H9 (cell line): ENCODE measurements at regions not wholly inside any gene's neighbourhood (a gene's known extent, or its start where the extent isn't known, plus 50 kb on each side); places are given as distances from the start of the nearest gene placed in this dataset.
A peak's percentile ranks its signal among the peaks of the same experiment; 100 is the strongest.

ENCODE experiments used
- DNase-seq: peaks from one replicate; pipeline ENCODE4 v3.0.0-alpha.2; 2017
- H2AFZ ChIP-seq: one replicate; pipeline ENCODE4 v1.6.1; 2013; ENCODE audit warnings: mild to moderate bottlenecking, low read length, control low read depth, moderate library complexity
- H2AK5ac ChIP-seq: 2 replicates; pipeline ENCODE4 v1.6.1; 2013; ENCODE audit warnings: low read length, control low read depth, mixed read lengths; ENCODE audit not compliant: insufficient read length
- H2BK120ac ChIP-seq: one replicate; pipeline ENCODE4 v1.6.1; 2013; ENCODE audit warnings: low read depth, mild to moderate bottlenecking, low read length, control low read depth, inconsistent platforms; ENCODE audit not compliant: poor library complexity, severe bottlenecking
- H2BK12ac ChIP-seq: 2 replicates; pipeline ENCODE4 v1.6.1; 2013; ENCODE audit warnings: low read length, control low read depth, mixed read lengths, low read depth; ENCODE audit not compliant: insufficient read length
- H2BK15ac ChIP-seq: 2 replicates; pipeline ENCODE4 v1.6.1; 2013; ENCODE audit warnings: low read depth, low read length, control low read depth
- H2BK20ac ChIP-seq: one replicate; pipeline ENCODE4 v1.6.1; 2013; ENCODE audit warnings: low read depth, mild to moderate bottlenecking, low read length, control low read depth, inconsistent platforms; ENCODE audit not compliant: poor library complexity, severe bottlenecking
- H2BK5ac ChIP-seq: 2 replicates; pipeline ENCODE4 v1.6.1; 2013; ENCODE audit warnings: low read length, control low read depth, mixed read lengths; ENCODE audit not compliant: insufficient read length
- H3K14ac ChIP-seq: 2 replicates; pipeline ENCODE4 v1.6.1; 2013; ENCODE audit warnings: low read length, control low read depth; ENCODE audit not compliant: insufficient read depth
- H3K18ac ChIP-seq: 2 replicates; pipeline ENCODE4 v1.6.1; 2013; ENCODE audit warnings: low read depth, mild to moderate bottlenecking, mixed read lengths, low read length, control low read depth; ENCODE audit not compliant: insufficient read length
- H3K23ac ChIP-seq: 2 replicates; pipeline ENCODE4 v1.6.1; 2013; ENCODE audit warnings: low read length, control low read depth, mixed read lengths, low read depth; ENCODE audit not compliant: insufficient read length
- H3K23me2 ChIP-seq: 2 replicates; pipeline ENCODE4 v1.6.1; 2013; ENCODE audit warnings: low read depth, mild to moderate bottlenecking, mixed read lengths, low read length, control low read depth; ENCODE audit not compliant: insufficient read length, poor library complexity, severe bottlenecking
- H3K27ac ChIP-seq: 2 replicates; pipeline ENCODE4 v1.5.1; 2013; ENCODE audit warnings: low read length, control low read depth, mixed read lengths, low read depth; ENCODE audit not compliant: insufficient read length
- H3K27me3 ChIP-seq: 2 replicates; pipeline ENCODE4 v1.6.1; 2013; ENCODE audit warnings: low read length, control low read depth, inconsistent platforms; ENCODE audit not compliant: insufficient read depth
- H3K4ac ChIP-seq: 2 replicates; pipeline ENCODE4 v1.6.1; 2013; ENCODE audit warnings: low read depth, mild to moderate bottlenecking, control low read depth, inconsistent platforms, low read length, moderate library complexity
- H3K4me1 ChIP-seq: 2 replicates; pipeline ENCODE4 v1.6.1; 2013; ENCODE audit warnings: low read length, control low read depth, inconsistent platforms; ENCODE audit not compliant: insufficient read depth
- H3K4me2 ChIP-seq: 2 replicates; pipeline ENCODE4 v1.6.1; 2013; ENCODE audit warnings: low read length, control low read depth, mixed read lengths; ENCODE audit not compliant: insufficient read length, insufficient read depth
- H3K56ac ChIP-seq: 2 replicates; pipeline ENCODE4 v1.6.1; 2013; ENCODE audit warnings: low read depth, mild to moderate bottlenecking, mixed read lengths, low read length, control low read depth; ENCODE audit not compliant: insufficient read length
- H3K79me1 ChIP-seq: 2 replicates; pipeline ENCODE4 v1.6.1; 2013; ENCODE audit warnings: low read depth, mild to moderate bottlenecking, moderate library complexity, low read length, control low read depth, inconsistent platforms; ENCODE audit not compliant: insufficient read depth, poor library complexity, severe bottlenecking
- H3K79me2 ChIP-seq: 2 replicates; pipeline ENCODE4 v1.6.1; 2013; ENCODE audit warnings: low read length, control low read depth, inconsistent platforms; ENCODE audit not compliant: insufficient read depth
- H3K9ac ChIP-seq: 2 replicates; pipeline ENCODE4 v1.6.1; 2013; ENCODE audit warnings: low read length, control low read depth, mixed read lengths; ENCODE audit not compliant: insufficient read length; ENCODE audit errors: extremely low read depth
- H3K9me3 ChIP-seq: one replicate; pipeline ENCODE4 v1.6.1; 2013; ENCODE audit warnings: low read depth, low read length, inconsistent platforms; ENCODE audit not compliant: control insufficient read depth
- H3T11ph ChIP-seq: one replicate; pipeline ENCODE4 v1.6.1; 2013; ENCODE audit warnings: mild to moderate bottlenecking, low read length, control low read depth, inconsistent platforms
- H4K20me1 ChIP-seq: one replicate; pipeline ENCODE4 v1.6.1; 2013; ENCODE audit not compliant: control insufficient read depth, insufficient read length, insufficient read depth
- H4K5ac ChIP-seq: 2 replicates; pipeline ENCODE4 v1.6.1; 2013; ENCODE audit warnings: low read depth, mild to moderate bottlenecking, mixed read lengths, low read length, control low read depth; ENCODE audit not compliant: insufficient read length
- H4K8ac ChIP-seq: replicated peaks from 2 replicates; pipeline ENCODE4 v1.6.1; 2013; ENCODE audit warnings: low read length, control low read depth, mixed read lengths, low read depth; ENCODE audit not compliant: insufficient read length
- H4K91ac ChIP-seq: 2 replicates; pipeline ENCODE4 v1.6.1; 2013; ENCODE audit warnings: low read depth, mild to moderate bottlenecking, moderate library complexity, mixed read lengths, low read length, control low read depth; ENCODE audit not compliant: insufficient read length
- H3K27ac Mint-ChIP-seq, 3 experiments: 2 replicates in 2 of 3; 3 replicates in 1 of 3; pipeline ENCODE4 v1.8.0; 2020 to 2021; ENCODE audit warnings: mixed read lengths in 3 of 3, mild to moderate bottlenecking in 1 of 3, moderate library complexity in 1 of 3
- H3K27me3 Mint-ChIP-seq: 2 replicates; pipeline ENCODE4 v1.8.0; 2021; ENCODE audit warnings: low read depth, mild to moderate bottlenecking, moderate library complexity, mixed read lengths
- H3K36me3 Mint-ChIP-seq, 3 experiments: 2 replicates in 2 of 3; 3 replicates in 1 of 3; pipeline ENCODE4 v1.8.0; 2020 to 2021; ENCODE audit warnings: low read depth in 3 of 3, mixed read lengths in 3 of 3; ENCODE audit not compliant: insufficient read depth in 1 of 3
- H3K4me1 Mint-ChIP-seq, 2 experiments: 2 replicates each; pipeline ENCODE4 v1.8.0; 2020; ENCODE audit warnings: mixed read lengths in 2 of 2
- H3K4me3 Mint-ChIP-seq, 2 experiments: 2 replicates in 1 of 2; 3 replicates in 1 of 2; pipeline ENCODE4 v1.8.0; 2020 to 2021; ENCODE audit warnings: mild to moderate bottlenecking in 2 of 2, mixed read lengths in 2 of 2, moderate library complexity in 1 of 2
- H3K9me3 Mint-ChIP-seq, 2 experiments: 2 replicates in 1 of 2; 3 replicates in 1 of 2; pipeline ENCODE4 v1.8.0; 2020; ENCODE audit warnings: mild to moderate bottlenecking in 2 of 2, mixed read lengths in 2 of 2, moderate library complexity in 1 of 2
- TF ChIP-seq, protein P1 (sequence below): fragments of 200-600 bp; sonication (generic); conservative IDR thresholded peaks from 3 replicates; pipeline ENCODE4 v1.8.0; 2021; ENCODE audit warnings: antibody characterized with exemption, mild to moderate bottlenecking

DNA sequence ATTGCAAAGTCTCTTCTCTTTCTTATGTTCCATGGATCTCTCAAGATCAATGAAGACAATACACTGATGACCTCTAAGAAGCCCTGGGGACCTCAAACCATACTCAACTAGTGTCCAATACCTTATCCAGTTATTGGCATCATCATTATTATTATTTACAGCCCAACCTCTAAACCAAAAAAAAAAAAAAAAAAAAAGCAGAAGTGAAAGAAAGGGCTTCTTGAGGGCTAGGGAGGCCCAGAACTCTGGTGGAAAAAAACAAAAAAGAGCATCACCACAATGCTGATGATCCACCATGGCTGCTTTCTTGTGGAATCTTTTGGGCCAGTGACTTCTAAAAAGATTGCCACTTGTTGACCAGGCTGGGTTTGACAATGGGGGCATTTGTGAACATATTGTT is 324.9 kb downstream of the LPIN1 start:
- Histone ChIP-seq H3K4me1 (no peaks in the 10 kb centered on the region), H2BK120ac (no peak overlapping the region), H4K8ac (no peak overlapping the region), H3K27ac (no peak overlapping the region), H3K56ac (no peak overlapping the region), H3K9me3 (no peaks in the 10 kb centered on the region), H3K9ac (no peak overlapping the region), H2AFZ (no peak overlapping the region), H3K4ac (no peak overlapping the region), H3K23ac (no peak overlapping the region), H3K4me2 (no peak overlapping the region), H4K20me1 (no peaks in the 10 kb centered on the region), H3K79me2 (no peaks in the 10 kb centered on the region), H2AK5ac (no peak overlapping the region), H4K91ac (no peak overlapping the region), H3K18ac (no peak overlapping the region), H4K5ac (no peak overlapping the region), H3T11ph (no peak overlapping the region), H3K27me3 (no peaks in the 10 kb centered on the region), H2BK12ac (no peak overlapping the region), H3K23me2 (no peaks in the 10 kb centered on the region), H3K14ac (no peak overlapping the region), H3K79me1 (no peaks in the 10 kb centered on the region), H2BK15ac (no peak overlapping the region), H2BK20ac (no peak overlapping the region), H2BK5ac (no peak overlapping the region)
- Mint-ChIP-seq H3K27me3 (no peaks in the 10 kb centered on the region), H3K9me3 (no peaks in the 10 kb centered on the region; a peak in 1 of 5 replicates), H3K27ac (peak overlapping the region in 1 of 3 experiments; percentile 44; a peak in 1 of 7 replicates), H3K36me3 (no peaks in the 10 kb centered on the region), H3K4me1 (peaks cover 12 to 14% of the 10 kb centered on the region in 2 experiments), H3K4me3 (no peak overlapping the region; a peak in 1 of 5 replicates)
- DNase-seq = no peak
- TF ChIP-seq, protein P1, sequence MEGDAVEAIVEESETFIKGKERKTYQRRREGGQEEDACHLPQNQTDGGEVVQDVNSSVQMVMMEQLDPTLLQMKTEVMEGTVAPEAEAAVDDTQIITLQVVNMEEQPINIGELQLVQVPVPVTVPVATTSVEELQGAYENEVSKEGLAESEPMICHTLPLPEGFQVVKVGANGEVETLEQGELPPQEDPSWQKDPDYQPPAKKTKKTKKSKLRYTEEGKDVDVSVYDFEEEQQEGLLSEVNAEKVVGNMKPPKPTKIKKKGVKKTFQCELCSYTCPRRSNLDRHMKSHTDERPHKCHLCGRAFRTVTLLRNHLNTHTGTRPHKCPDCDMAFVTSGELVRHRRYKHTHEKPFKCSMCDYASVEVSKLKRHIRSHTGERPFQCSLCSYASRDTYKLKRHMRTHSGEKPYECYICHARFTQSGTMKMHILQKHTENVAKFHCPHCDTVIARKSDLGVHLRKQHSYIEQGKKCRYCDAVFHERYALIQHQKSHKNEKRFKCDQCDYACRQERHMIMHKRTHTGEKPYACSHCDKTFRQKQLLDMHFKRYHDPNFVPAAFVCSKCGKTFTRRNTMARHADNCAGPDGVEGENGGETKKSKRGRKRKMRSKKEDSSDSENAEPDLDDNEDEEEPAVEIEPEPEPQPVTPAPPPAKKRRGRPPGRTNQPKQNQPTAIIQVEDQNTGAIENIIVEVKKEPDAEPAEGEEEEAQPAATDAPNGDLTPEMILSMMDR = no peak
